GM12864 (cell line): ENCODE measurements at regions not wholly inside any gene's neighbourhood (a gene's known extent, or its start where the extent isn't known, plus 50 kb on each side); places are given as distances from the start of the nearest gene placed in this dataset.

ENCODE experiments used
- DNase-seq: peaks from one replicate; pipeline ENCODE4 v3.0.0-alpha.2; 2011; ENCODE audit warnings: low read depth
- H3K4me3 ChIP-seq: 2 replicates; pipeline ENCODE4 v1.5.1; 2011; ENCODE audit warnings: mild to moderate bottlenecking, low read depth, low read length, control low read depth
- TF ChIP-seq, protein P1 (sequence below): IDR thresholded peaks from 2 replicates; pipeline ENCODE4 v1.5.1; 2011; ENCODE audit warnings: low read depth, mild to moderate bottlenecking, moderate library complexity, low read length, control low read depth, inconsistent platforms; ENCODE audit errors: missing control alignments

DNA sequence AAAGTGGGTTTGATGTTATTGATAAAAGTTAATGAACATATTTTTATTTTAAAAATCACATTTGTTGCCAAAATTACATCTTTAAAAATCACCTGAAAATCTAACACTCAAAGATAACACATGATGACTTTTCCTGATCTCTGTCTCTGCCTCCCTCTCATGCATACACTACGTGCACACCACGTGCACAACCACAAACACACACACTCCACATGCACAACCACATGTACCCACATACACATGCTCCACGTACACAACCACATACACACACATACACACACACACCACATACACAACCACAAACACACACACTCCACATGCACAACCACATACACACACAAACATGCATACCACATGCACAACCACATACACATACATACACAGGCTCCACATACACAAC, 61.8 kb upstream of the TMEM132C start:
- TF ChIP-seq, protein P1, sequence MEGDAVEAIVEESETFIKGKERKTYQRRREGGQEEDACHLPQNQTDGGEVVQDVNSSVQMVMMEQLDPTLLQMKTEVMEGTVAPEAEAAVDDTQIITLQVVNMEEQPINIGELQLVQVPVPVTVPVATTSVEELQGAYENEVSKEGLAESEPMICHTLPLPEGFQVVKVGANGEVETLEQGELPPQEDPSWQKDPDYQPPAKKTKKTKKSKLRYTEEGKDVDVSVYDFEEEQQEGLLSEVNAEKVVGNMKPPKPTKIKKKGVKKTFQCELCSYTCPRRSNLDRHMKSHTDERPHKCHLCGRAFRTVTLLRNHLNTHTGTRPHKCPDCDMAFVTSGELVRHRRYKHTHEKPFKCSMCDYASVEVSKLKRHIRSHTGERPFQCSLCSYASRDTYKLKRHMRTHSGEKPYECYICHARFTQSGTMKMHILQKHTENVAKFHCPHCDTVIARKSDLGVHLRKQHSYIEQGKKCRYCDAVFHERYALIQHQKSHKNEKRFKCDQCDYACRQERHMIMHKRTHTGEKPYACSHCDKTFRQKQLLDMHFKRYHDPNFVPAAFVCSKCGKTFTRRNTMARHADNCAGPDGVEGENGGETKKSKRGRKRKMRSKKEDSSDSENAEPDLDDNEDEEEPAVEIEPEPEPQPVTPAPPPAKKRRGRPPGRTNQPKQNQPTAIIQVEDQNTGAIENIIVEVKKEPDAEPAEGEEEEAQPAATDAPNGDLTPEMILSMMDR = no peak
- H3K4me3 ChIP-seq = no peak overlapping the region

GRCh38 chr12:128205758-128206157, 61.2 kb upstream of the TMEM132C start:
- TF ChIP-seq, protein P1 = no peak
- no peak overlapping the region for H3K4me3 ChIP-seq
- no peak for DNase-seq

More for the DNA sequence above, 61.8 kb upstream of the TMEM132C start:
- no peak for DNase-seq
